ENCODE measurements at regions not wholly inside any gene's neighbourhood (a gene's known extent, or its start where the extent isn't known, plus 50 kb on each side); places are given as distances from the start of the nearest gene placed in this dataset.

GRCh38 chr1:57796616-57797015, 372.8 kb upstream of the DAB1 start:
- no peak; the same call in 1 of the 2 replicates for ATAC-seq
- Histone ChIP-seq H3K9me2 (ENCODE audit: insufficient read depth) (no peaks in the 10 kb centered on the region), H3K27ac (ENCODE audit: low read depth, low read length) (no peak overlapping the region), H3K4me2 (ENCODE audit: low read length) (no peak overlapping the region), H3K36me3 (ENCODE audit: control insufficient read depth in 1 of 2, insufficient read depth in 2 of 2, low read length in 2 of 2) (no peaks in the 10 kb centered on the region), H3K27me3 (ENCODE audit: insufficient read depth, low read length) (no peaks in the 10 kb centered on the region), H2AFZ (ENCODE audit: low read depth, low read length, poor library complexity, severe bottlenecking) (no peak overlapping the region), H3K9ac (ENCODE audit: low read length) (no peak overlapping the region), H3K9me3 (ENCODE audit: control insufficient read depth in 1 of 2, insufficient read depth in 1 of 2, low read depth in 1 of 2, low read length in 2 of 2) (no peaks in the 10 kb centered on the region), H3K4me3 (replicated peaks in 1 of 2; ENCODE audit: low read depth in 1 of 2, low read length in 2 of 2) (no peak overlapping the region), H4K20me1 (ENCODE audit: insufficient read depth) (no peaks in the 10 kb centered on the region), H3K4me1 (ENCODE audit: control insufficient read depth in 1 of 2, insufficient read depth in 2 of 2, low read length in 2 of 2) (no peaks in the 10 kb centered on the region), H3K79me2 (ENCODE audit: insufficient read depth, low read length) (no peaks in the 10 kb centered on the region)
- no peak for DNase-seq (ENCODE audit: low read depth, low spot score)
- BruUV-seq (replicated peaks): no TSS peak
- TF ChIP-seq CBX3 (IDR thresholded peaks at IDR 0.05; ENCODE audit: low read depth) (no peak), ATF3 (IDR thresholded peaks at IDR 0.05) (no peak), CEBPB (IDR thresholded peaks at IDR 0.05; ENCODE audit: low read depth) (no peak), MAX (IDR thresholded peaks at IDR 0.05) (no peak), SRF (IDR thresholded peaks at IDR 0.05; ENCODE audit: low read depth) (no peak), EZH2 (IDR thresholded peaks at IDR 0.05) (no peak), JUND (IDR thresholded peaks at IDR 0.05) (no peak), ZBTB33 (IDR thresholded peaks at IDR 0.05; ENCODE audit: extremely low read depth, insufficient replicate concordance, low read length) (no peak), RAD21 (IDR thresholded peaks at IDR 0.05; ENCODE audit: low read depth) (no peak), ZNF274 (IDR thresholded peaks at IDR 0.05; ENCODE audit: low read depth, low read length) (no peak), POLR2AphosphoS5 (IDR thresholded peaks at IDR 0.05; ENCODE audit: low read depth, low read length) (no peak), YY1 (IDR thresholded peaks at IDR 0.05; ENCODE audit: extremely low read depth, insufficient replicate concordance, low read depth, low read length) (no peak), EGR1 (IDR thresholded peaks at IDR 0.05; ENCODE audit: low read depth) (no peak), CTCF (IDR thresholded peaks at IDR 0.05 in 2 of 3, conservative IDR thresholded peaks at IDR 0.05 in 1 of 3; ENCODE audit: borderline replicate concordance in 1 of 3, insufficient read depth in 1 of 3, low read depth in 2 of 3, low read length in 2 of 3) (no peak)
- ChIA-PET POLR2A (no interaction called here), RAD21 (ENCODE audit: low non-redundant PET in 1 of 2, low total read pairs in 2 of 2, uncharacterized antibody in 2 of 2, unreplicated experiment in 2 of 2) (no interaction called here), CTCF (no interaction called here)
- intact Hi-C loops (cut with micrococcal nuclease): no loop called here
